ENCODE measurements at regions not wholly inside any gene's neighbourhood (a gene's known extent, or its start where the extent isn't known, plus 50 kb on each side); places are given as distances from the start of the nearest gene placed in this dataset.

- Histone ChIP-seq H3F3A (replicated peaks; ENCODE audit: low read depth) (no peaks in the 10 kb centered on the region), H3K27me3 (ENCODE audit: insufficient read depth) (no peaks in the 10 kb centered on the region), H4K20me1 (replicated peaks; ENCODE audit: insufficient read depth) (no peaks in the 10 kb centered on the region), H2AFZ (no peak overlapping the region; the same call in 1 of the 2 replicates), H3K9me2 (ENCODE audit: insufficient read depth) (0 out of 2 replicates have a peak, but pooled peaks cover 11% of the 10 kb centered on the region), H3K79me2 (replicated peaks; ENCODE audit: insufficient read depth) (no peaks in the 10 kb centered on the region), H3K36me3 (ENCODE audit: insufficient read depth) (no peaks in the 10 kb centered on the region), H3K4me3 (no peak overlapping the region), H3K27ac (ENCODE audit: low read depth) (no peak overlapping the region), H3K4me2 (no peak overlapping the region), H3K4me1 (ENCODE audit: insufficient read depth) (no peaks in the 10 kb centered on the region)
- Mint-ChIP-seq H3K4me1 (peaks cover 6% of the 10 kb centered on the region), H3K27me3 (ENCODE audit: insufficient read depth, low read depth, poor library complexity) (no peaks in the 10 kb centered on the region), H3K36me3 (ENCODE audit: low read depth) (0 out of 3 replicates have a peak, but pooled peaks cover 2% of the 10 kb centered on the region), H3K9me3 (peaks cover 3% of the 10 kb centered on the region; the same call in 1 of the 3 replicates), H3K4me3 (no peak overlapping the region), H3K27ac (no peak overlapping the region)
- no peak for ATAC-seq
- no peak for DNase-seq (ENCODE audit: low spot score)
- TF ChIP-seq POLR2AphosphoS5 (IDR thresholded peaks at IDR 0.05; ENCODE audit: low read depth), result no peak
- TF ChIP-seq ETS1 (IDR thresholded peaks at IDR 0.05), result no peak
- TF ChIP-seq, protein P1, sequence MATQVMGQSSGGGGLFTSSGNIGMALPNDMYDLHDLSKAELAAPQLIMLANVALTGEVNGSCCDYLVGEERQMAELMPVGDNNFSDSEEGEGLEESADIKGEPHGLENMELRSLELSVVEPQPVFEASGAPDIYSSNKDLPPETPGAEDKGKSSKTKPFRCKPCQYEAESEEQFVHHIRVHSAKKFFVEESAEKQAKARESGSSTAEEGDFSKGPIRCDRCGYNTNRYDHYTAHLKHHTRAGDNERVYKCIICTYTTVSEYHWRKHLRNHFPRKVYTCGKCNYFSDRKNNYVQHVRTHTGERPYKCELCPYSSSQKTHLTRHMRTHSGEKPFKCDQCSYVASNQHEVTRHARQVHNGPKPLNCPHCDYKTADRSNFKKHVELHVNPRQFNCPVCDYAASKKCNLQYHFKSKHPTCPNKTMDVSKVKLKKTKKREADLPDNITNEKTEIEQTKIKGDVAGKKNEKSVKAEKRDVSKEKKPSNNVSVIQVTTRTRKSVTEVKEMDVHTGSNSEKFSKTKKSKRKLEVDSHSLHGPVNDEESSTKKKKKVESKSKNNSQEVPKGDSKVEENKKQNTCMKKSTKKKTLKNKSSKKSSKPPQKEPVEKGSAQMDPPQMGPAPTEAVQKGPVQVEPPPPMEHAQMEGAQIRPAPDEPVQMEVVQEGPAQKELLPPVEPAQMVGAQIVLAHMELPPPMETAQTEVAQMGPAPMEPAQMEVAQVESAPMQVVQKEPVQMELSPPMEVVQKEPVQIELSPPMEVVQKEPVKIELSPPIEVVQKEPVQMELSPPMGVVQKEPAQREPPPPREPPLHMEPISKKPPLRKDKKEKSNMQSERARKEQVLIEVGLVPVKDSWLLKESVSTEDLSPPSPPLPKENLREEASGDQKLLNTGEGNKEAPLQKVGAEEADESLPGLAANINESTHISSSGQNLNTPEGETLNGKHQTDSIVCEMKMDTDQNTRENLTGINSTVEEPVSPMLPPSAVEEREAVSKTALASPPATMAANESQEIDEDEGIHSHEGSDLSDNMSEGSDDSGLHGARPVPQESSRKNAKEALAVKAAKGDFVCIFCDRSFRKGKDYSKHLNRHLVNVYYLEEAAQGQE (IDR thresholded peaks at IDR 0.05; ENCODE audit: unreplicated experiment), result no peak
- no peak for TF ChIP-seq ZNF331 (CRISPR knock-in tag; IDR thresholded peaks at IDR 0.05; ENCODE audit: low read depth)
- TF ChIP-seq JUNB (IDR thresholded peaks at IDR 0.05; ENCODE audit: unreplicated experiment), result no peak
- no peak for TF ChIP-seq EZH2phosphoT487 (IDR thresholded peaks at IDR 0.05; ENCODE audit: unreplicated experiment)
- TF ChIP-seq CREB1 (CRISPR knock-in tag; IDR thresholded peaks at IDR 0.05; ENCODE audit: low read depth), result no peak
- TF ChIP-seq ZNF114 (CRISPR knock-in tag; IDR thresholded peaks at IDR 0.05), result no peak
- no peak for TF ChIP-seq CTCF (conservative IDR thresholded peaks at IDR 0.05; ENCODE audit: low read depth in 2 of 2)
- no peak for TF ChIP-seq EZH2 (IDR thresholded peaks at IDR 0.05; ENCODE audit: low read depth, unreplicated experiment)
- no peak for TF ChIP-seq STAT1 (IDR thresholded peaks at IDR 0.05; ENCODE audit: unreplicated experiment)
- no peak for TF ChIP-seq NANOG (IDR thresholded peaks at IDR 0.05; ENCODE audit: borderline replicate concordance)
- TF ChIP-seq ZNF462 (CRISPR knock-in tag; IDR thresholded peaks at IDR 0.05), result no peak
Measured at GRCh38 chr6:112701201-112701600, 354.1 kb downstream of the RFPL4B start.
